ENCODE measurements at regions not wholly inside any gene's neighbourhood (a gene's known extent, or its start where the extent isn't known, plus 50 kb on each side); places are given as distances from the start of the nearest gene placed in this dataset.

- no peak for DNase-seq (ENCODE audit: low spot score)
- no peak overlapping the region for H3K27ac ChIP-seq (ENCODE audit: low read depth, low read length, poor library complexity, severe bottlenecking)
- H3K4me3 ChIP-seq (ENCODE audit: low read depth, low read length, poor library complexity, severe bottlenecking) = no peak overlapping the region
- H3K4me1 ChIP-seq (ENCODE audit: insufficient read depth, low read length, poor library complexity, severe bottlenecking) = no peaks in the 10 kb centered on the region
- H3K27me3 ChIP-seq (replicated peaks; ENCODE audit: insufficient read depth, low read depth, low read length, poor library complexity) = no peaks in the 10 kb centered on the region
- no TSS peak for BruUV-seq (replicated peaks)
- no peaks in the 10 kb centered on the region for H3K9me3 ChIP-seq (ENCODE audit: low read depth, low read length, poor library complexity, severe bottlenecking)
- TF ChIP-seq CTCF (conservative IDR thresholded peaks at IDR 0.05; ENCODE audit: low read depth, low read length) = no peak
- POLR2A ChIA-PET (ENCODE audit: low non-redundant PET) = no interaction called here
- CTCF ChIA-PET = no interaction called here
- H3K36me3 ChIP-seq (ENCODE audit: insufficient read depth, low read length, poor library complexity, severe bottlenecking) = no peaks in the 10 kb centered on the region
- intact Hi-C loops (cut with micrococcal nuclease; ENCODE audit: unreplicated experiment) = no loop called here
Observed at GRCh38 chr5:105197531-105197930, 1634.9 kb upstream of the NUDT12 start.

GRCh38 chr5:105195765-105196164 lies 1633.2 kb upstream of the NUDT12 start:
- Histone ChIP-seq H3K27ac (ENCODE audit: low read depth, low read length, poor library complexity, severe bottlenecking) (no peak overlapping the region), H3K36me3 (ENCODE audit: insufficient read depth, low read length, poor library complexity, severe bottlenecking) (no peaks in the 10 kb centered on the region), H3K4me1 (ENCODE audit: insufficient read depth, low read length, poor library complexity, severe bottlenecking) (no peaks in the 10 kb centered on the region), H3K9me3 (ENCODE audit: low read depth, low read length, poor library complexity, severe bottlenecking) (no peaks in the 10 kb centered on the region), H3K27me3 (replicated peaks; ENCODE audit: insufficient read depth, low read depth, low read length, poor library complexity) (no peaks in the 10 kb centered on the region), H3K4me3 (ENCODE audit: low read depth, low read length, poor library complexity, severe bottlenecking) (no peak overlapping the region)
- ChIA-PET POLR2A (ENCODE audit: low non-redundant PET) (no interaction called here), CTCF (no interaction called here)
- no TSS peak for BruUV-seq (replicated peaks)
- no peak for TF ChIP-seq EZH2 (IDR thresholded peaks at IDR 0.05; ENCODE audit: borderline replicate concordance, low read depth, low read length, poor library complexity, severe bottlenecking)
- no peak for TF ChIP-seq CTCF (conservative IDR thresholded peaks at IDR 0.05; ENCODE audit: low read depth, low read length)
- no peak for DNase-seq (ENCODE audit: low spot score)
- intact Hi-C loops (cut with micrococcal nuclease; ENCODE audit: unreplicated experiment) = no loop called here

- Histone ChIP-seq H3K27ac (ENCODE audit: low read depth, low read length, poor library complexity, severe bottlenecking) (no peak overlapping the region), H3K9me3 (ENCODE audit: low read depth, low read length, poor library complexity, severe bottlenecking) (no peaks in the 10 kb centered on the region), H3K4me1 (ENCODE audit: insufficient read depth, low read length, poor library complexity, severe bottlenecking) (no peaks in the 10 kb centered on the region), H3K36me3 (ENCODE audit: insufficient read depth, low read length, poor library complexity, severe bottlenecking) (no peaks in the 10 kb centered on the region), H3K27me3 (replicated peaks; ENCODE audit: insufficient read depth, low read depth, low read length, poor library complexity) (no peaks in the 10 kb centered on the region), H3K4me3 (ENCODE audit: low read depth, low read length, poor library complexity, severe bottlenecking) (no peak overlapping the region)
- intact Hi-C loops (cut with micrococcal nuclease; ENCODE audit: unreplicated experiment) = no loop called here
- CTCF ChIA-PET = no interaction called here
- POLR2A ChIA-PET (ENCODE audit: low non-redundant PET) = interaction anchor here (0.6 kb wide), 1 partner anchor 466 kb away, joined by 3 read pairs; no protein-coding TSS in a partner anchor
- no peak for DNase-seq (ENCODE audit: low spot score)
- no TSS peak for BruUV-seq (replicated peaks)
- TF ChIP-seq EZH2 (IDR thresholded peaks at IDR 0.05; ENCODE audit: borderline replicate concordance, low read depth, low read length, poor library complexity, severe bottlenecking) (no peak), CTCF (conservative IDR thresholded peaks at IDR 0.05; ENCODE audit: low read depth, low read length) (no peak)
Observed at GRCh38 chr5:105172918-105173317, 1610.3 kb upstream of the NUDT12 start.

All from A673 (cell line).